Stimulated activated CD4-positive, alpha-beta T cell treated with anti-CD3 and anti-CD28 coated beads, Interleukin-12 subunit alpha, Interleukin-12 subunit beta, amount 100 ng/mL, for 48 hours (primary cell): ENCODE measurements at regions not wholly inside any gene's neighbourhood (a gene's known extent, or its start where the extent isn't known, plus 50 kb on each side); places are given as distances from the start of the nearest gene placed in this dataset.

Source experiments
- DNase-seq, 3 donors: peaks; one replicate each; pipeline ENCODE4 v3.0.0-alpha.2; 2020; ENCODE audit warnings: low read depth in 2 of 3, low spot score in 1 of 3

DNA sequence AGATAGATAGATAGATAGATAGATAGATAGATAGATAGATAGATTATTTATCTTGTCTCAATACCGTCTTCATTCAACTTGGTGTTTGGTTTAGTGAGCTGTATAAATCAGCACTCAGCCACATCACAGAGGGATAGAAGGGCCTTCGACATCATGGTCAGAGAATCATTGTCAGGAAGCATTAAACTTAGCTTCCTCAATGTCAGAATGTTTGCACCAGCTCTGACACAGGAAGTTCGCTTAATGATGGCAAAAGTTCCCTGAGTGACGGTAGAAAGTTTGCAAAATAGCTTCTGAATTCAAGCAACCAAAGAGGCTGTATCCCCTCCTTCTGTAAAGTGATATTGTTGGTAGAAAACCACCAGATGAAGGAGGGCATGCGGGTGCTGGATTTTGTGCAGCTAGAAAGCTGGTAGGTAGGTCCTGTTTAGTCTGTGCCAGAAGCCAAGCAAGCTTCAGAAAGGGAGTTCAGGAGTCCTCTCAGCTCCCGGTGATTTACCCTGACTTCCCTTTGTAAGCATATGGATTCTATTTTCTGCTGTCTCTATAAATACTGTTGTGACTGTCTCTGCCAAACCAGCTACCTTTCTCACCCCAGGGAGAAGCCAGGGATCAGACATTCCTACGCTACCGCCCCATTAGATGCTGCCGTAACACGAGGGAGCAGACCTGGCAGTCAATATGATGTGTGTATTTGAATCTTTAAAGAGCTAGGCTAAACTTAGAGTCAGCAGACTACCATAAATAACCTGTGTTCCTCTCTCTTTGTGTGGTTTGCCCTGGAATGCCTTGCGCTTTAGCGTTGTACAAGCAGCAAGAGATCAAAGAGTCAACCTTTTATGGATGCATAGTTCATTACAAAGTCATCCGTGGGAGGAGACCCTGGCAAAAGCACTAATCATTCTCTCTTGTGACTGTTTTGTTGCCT lies 200.5 kb upstream of the KIAA1217 start:
- no peak for DNase-seq

GRCh38 chr10:24009115-24009514 lies 199.8 kb upstream of the KIAA1217 start:
- DNase-seq: no peak

- DNase-seq: no peak
Observed at GRCh38 chr10:24009736-24010135, 199.2 kb upstream of the KIAA1217 start.

DNA sequence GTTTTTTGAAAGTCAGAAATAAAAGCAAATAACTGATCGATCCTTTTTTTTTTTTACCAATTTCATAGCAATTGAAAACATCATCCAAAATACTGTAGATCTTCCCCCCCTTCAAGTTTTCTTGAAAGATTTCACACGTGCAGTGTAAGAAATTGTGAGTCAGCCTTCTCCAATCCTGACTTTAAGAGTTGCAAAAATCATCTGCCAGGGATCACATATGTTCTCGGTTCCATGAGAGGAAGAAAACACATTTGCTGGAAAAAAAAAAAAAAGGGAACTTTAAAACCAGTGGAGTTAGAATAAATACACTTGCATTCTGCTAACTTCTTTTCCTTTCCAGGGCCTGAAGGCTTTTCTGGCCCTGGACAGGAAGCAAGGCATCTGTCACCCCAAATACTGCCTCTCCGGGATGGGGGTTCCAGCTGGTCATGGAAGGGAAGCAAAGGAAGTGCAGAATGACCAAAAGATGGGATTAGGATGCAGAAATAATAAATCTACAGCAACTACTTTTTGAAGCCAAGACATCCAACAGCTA lies 198.4 kb upstream of the KIAA1217 start:
- DNase-seq: no peak

- no peak for DNase-seq
Observed at GRCh38 chr10:24012249-24012803, 196.6 kb upstream of the KIAA1217 start.

DNA sequence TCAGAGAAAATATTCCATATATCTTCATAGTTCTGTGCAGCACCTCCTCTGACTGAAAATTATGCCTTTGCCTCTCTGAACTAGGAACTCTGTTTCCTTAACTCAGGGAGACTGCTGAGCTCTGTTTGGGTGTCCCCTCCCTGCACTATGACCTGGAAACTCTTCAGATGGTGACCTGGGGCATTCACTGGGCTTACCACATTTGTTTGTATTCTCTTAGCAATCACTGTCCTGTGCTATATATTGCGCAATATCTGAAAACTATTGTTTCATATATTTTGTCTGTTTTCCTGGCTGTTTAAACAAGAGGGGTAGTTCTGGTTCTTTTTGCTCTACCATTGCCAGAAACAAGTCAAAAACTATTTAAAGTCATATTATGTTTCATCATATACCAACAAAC lies 181.8 kb upstream of the KIAA1217 start:
- no peak for DNase-seq

- DNase-seq: no peak
Observed at GRCh38 chr10:24034571-24034970, 174.4 kb upstream of the KIAA1217 start.

GRCh38 chr10:24035761-24036160 lies 173.2 kb upstream of the KIAA1217 start:
- no peak for DNase-seq

- DNase-seq: no peak
Observed at GRCh38 chr10:24039315-24039714, 169.6 kb upstream of the KIAA1217 start.

- no peak for DNase-seq
Observed at GRCh38 chr10:24039897-24040296, 169.0 kb upstream of the KIAA1217 start.

DNA sequence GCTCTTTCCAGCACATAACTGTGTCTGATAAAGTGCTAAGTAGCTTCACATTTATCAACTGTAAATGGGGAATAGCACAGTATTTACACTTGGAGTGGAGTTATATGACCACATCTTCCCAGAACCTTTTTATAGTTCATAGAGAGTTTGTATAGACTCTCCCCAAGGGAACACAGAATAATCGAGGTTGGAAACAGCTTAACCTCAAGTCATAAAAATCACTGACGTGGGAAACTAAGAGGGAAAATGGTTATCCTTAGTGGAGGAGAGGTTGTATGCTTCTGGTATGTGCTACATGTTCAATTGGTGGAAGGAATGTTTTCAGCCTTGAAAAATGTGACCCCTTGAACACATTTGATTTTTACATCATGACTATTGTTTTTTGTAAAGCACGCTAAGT lies 167.9 kb upstream of the KIAA1217 start:
- no peak for DNase-seq

DNA sequence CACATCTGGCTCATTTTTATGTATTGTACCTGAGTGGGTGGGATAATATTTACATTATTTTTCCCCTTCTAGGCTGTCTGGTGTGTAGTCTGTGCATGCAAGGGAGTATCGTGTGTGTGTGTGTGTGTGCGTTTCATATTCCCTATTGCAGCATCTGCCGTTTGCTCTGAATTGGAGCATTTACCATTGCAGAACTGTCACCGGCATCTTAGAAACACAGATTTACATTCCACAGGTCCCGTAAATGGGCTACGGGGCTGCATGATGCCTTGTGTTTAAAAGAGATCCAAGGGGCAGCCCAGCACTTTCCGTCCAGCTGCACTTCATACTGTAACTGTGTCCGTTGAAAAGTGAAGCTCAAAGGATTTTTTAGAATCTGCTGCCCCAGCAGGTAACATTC lies 167.1 kb upstream of the KIAA1217 start:
- no peak for DNase-seq

DNA sequence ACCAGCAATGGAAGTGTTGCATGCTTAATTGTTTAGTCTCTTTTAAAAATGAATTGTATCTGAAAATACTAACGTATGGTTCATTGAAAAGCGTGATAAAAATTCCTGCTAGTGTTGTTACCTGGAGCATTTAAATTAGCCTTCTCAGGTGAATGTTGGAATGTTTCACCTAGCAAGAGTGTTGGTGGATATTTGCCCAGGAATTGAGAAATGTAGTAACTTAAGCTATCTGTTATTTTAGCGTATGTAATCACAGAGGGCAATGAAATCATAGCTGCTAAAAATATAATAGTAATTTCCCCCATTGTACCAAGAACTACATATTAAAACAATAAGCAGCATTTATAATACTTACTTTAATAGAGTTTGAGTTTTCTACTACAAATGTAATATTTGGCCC lies 166.1 kb upstream of the KIAA1217 start:
- DNase-seq: no peak

GRCh38 chr10:24046060-24046459 lies 162.9 kb upstream of the KIAA1217 start:
- no peak for DNase-seq

DNA sequence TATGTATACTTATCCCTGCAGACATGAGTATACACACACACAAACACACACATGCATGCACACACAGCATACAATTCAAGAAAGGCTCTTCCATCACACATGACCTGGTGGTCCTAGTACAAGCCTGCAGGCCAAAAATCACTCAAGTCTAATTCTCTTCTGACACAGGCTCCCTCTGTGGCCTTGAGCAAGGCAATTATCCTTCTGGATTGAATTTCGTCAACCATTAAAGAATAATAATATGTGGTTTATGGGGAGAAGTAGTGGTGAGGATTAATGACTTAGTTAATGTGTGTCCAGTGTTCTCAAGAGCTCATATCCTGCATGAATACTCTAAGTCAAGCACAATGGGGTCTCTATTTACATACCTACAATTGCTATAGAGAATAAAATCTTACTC lies 161.8 kb upstream of the KIAA1217 start:
- DNase-seq: no peak

DNA sequence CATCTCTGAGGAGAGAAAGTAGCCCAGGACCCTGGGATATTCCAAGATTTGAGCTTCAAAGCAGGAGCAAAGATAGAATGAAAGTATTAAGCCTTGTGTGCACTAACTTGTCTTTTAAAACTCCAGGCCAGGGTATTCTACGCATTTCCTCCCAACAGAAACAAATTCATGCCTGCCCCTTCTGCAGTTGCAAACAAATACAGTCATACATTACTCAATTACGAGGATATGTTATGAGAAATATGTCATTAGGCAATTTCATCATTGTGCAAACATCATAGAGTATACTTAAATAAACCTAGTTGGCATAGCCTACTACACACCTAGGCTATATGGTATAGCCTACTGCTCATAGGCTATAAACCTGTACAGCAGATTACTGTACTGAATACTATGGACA lies 154.5 kb upstream of the KIAA1217 start:
- no peak for DNase-seq

- no peak for DNase-seq
Observed at GRCh38 chr10:24080207-24080606, 128.7 kb upstream of the KIAA1217 start.

- DNase-seq: no peak
Observed at GRCh38 chr10:24086296-24087086, 122.4 kb upstream of the KIAA1217 start.

- DNase-seq: no peak
Observed at GRCh38 chr10:24091256-24091655, 117.7 kb upstream of the KIAA1217 start.

DNA sequence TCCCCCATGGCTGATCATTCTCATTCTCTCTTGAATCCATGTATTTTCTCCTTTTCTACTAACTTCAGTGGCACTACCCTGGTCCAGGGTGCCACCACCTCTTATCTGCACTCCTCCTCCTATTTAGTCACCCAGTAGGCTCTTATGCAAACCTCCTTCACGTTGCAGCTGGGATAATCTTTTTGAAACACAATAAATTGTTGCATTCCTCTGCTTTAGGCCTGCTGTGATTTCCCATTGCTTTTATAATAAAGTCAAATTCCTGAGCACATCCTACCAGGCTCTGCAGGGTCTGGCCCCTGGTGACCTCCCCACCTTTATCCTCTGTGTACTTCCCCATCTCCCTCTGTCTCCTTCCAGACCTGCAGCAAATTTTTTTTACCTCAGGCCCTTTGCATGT lies 112.7 kb upstream of the KIAA1217 start:
- DNase-seq: no peak

GRCh38 chr10:24097751-24098207 lies 111.2 kb upstream of the KIAA1217 start:
- DNase-seq: no peak

GRCh38 chr10:24104895-24105294 lies 104.0 kb upstream of the KIAA1217 start:
- no peak for DNase-seq
